ENCODE measurements at regions not wholly inside any gene's neighbourhood (a gene's known extent, or its start where the extent isn't known, plus 50 kb on each side); places are given as distances from the start of the nearest gene placed in this dataset.

GRCh38 chr3:156768390-156768789 lies 57.8 kb upstream of the LEKR1 start:
- no peak overlapping the region for H3K4me2 ChIP-seq (ENCODE audit: low read depth, low read length, poor library complexity, severe bottlenecking)
- H3K27ac ChIP-seq (ENCODE audit: low read depth, low read length), result no peak overlapping the region
- no peaks in the 10 kb centered on the region for H4K20me1 ChIP-seq (ENCODE audit: low read depth, low read length)
- no peak overlapping the region for H2AFZ ChIP-seq (ENCODE audit: low read depth, low read length, severe bottlenecking)
- no peaks in the 10 kb centered on the region for H3K79me2 ChIP-seq (ENCODE audit: insufficient read depth, low read length)
- H3K36me3 ChIP-seq (ENCODE audit: low read length), result no peaks in the 10 kb centered on the region
- H3K9me2 ChIP-seq (replicated peaks; ENCODE audit: insufficient read depth, low read length), result no peaks in the 10 kb centered on the region
- H3F3A ChIP-seq (ENCODE audit: insufficient read depth), result no peaks in the 10 kb centered on the region
- H3K4me3 ChIP-seq (ENCODE audit: insufficient read depth, low read length, poor library complexity, severe bottlenecking), result no peak overlapping the region
- H3K9ac ChIP-seq (ENCODE audit: low read length), result no peak overlapping the region
- TF ChIP-seq EZH2phosphoT487 (conservative IDR thresholded peaks at IDR 0.05; ENCODE audit: low read length), result no peak
- no peak for TF ChIP-seq CTCF (IDR thresholded peaks at IDR 0.05; ENCODE audit: insufficient read depth, low read length, poor library complexity, severe bottlenecking)
- no peaks in the 10 kb centered on the region for H3K9me3 ChIP-seq (ENCODE audit: insufficient read depth, low read length)
- no peaks in the 10 kb centered on the region for H3K27me3 ChIP-seq (ENCODE audit: low read length)

GRCh38 chr3:156769721-156770654 lies 56.2 kb upstream of the LEKR1 start:
- Histone ChIP-seq H4K20me1 (ENCODE audit: low read depth, low read length) (no peaks in the 10 kb centered on the region), H3K79me2 (ENCODE audit: insufficient read depth, low read length) (no peaks in the 10 kb centered on the region), H3K9me2 (replicated peaks; ENCODE audit: insufficient read depth, low read length) (no peaks in the 10 kb centered on the region), H3K27ac (ENCODE audit: low read depth, low read length) (no peak overlapping the region), H3K4me2 (ENCODE audit: low read depth, low read length, poor library complexity, severe bottlenecking) (no peak overlapping the region), H3K9me3 (ENCODE audit: insufficient read depth, low read length) (no peaks in the 10 kb centered on the region), H3F3A (ENCODE audit: insufficient read depth) (no peaks in the 10 kb centered on the region), H3K9ac (ENCODE audit: low read length) (no peak overlapping the region), H3K4me3 (ENCODE audit: insufficient read depth, low read length, poor library complexity, severe bottlenecking) (no peak overlapping the region), H3K36me3 (ENCODE audit: low read length) (no peaks in the 10 kb centered on the region), H2AFZ (ENCODE audit: low read depth, low read length, severe bottlenecking) (no peak overlapping the region), H3K27me3 (ENCODE audit: low read length) (no peaks in the 10 kb centered on the region)
- TF ChIP-seq EZH2phosphoT487 (conservative IDR thresholded peaks at IDR 0.05; ENCODE audit: low read length) (no peak), CTCF (IDR thresholded peaks at IDR 0.05; ENCODE audit: insufficient read depth, low read length, poor library complexity, severe bottlenecking) (no peak)

- Histone ChIP-seq H3F3A (ENCODE audit: insufficient read depth) (no peaks in the 10 kb centered on the region), H3K9me3 (ENCODE audit: insufficient read depth, low read length) (no peaks in the 10 kb centered on the region), H3K27ac (ENCODE audit: low read depth, low read length) (no peak overlapping the region), H3K36me3 (ENCODE audit: low read length) (no peaks in the 10 kb centered on the region), H3K9me2 (replicated peaks; ENCODE audit: insufficient read depth, low read length) (no peaks in the 10 kb centered on the region), H3K79me2 (ENCODE audit: insufficient read depth, low read length) (no peaks in the 10 kb centered on the region), H3K9ac (ENCODE audit: low read length) (no peak overlapping the region), H2AFZ (ENCODE audit: low read depth, low read length, severe bottlenecking) (no peak overlapping the region), H4K20me1 (ENCODE audit: low read depth, low read length) (no peaks in the 10 kb centered on the region), H3K4me2 (ENCODE audit: low read depth, low read length, poor library complexity, severe bottlenecking) (no peak overlapping the region), H3K4me3 (ENCODE audit: insufficient read depth, low read length, poor library complexity, severe bottlenecking) (no peak overlapping the region), H3K27me3 (ENCODE audit: low read length) (no peaks in the 10 kb centered on the region)
- TF ChIP-seq CTCF (IDR thresholded peaks at IDR 0.05; ENCODE audit: insufficient read depth, low read length, poor library complexity, severe bottlenecking) (no peak), EZH2phosphoT487 (conservative IDR thresholded peaks at IDR 0.05; ENCODE audit: low read length) (no peak)
Measured at GRCh38 chr3:156770699-156771414, 55.3 kb upstream of the LEKR1 start.

Measured in SU-DHL-6 (cell line).